GM18909 (cell line): ENCODE measurements at regions not wholly inside any gene's neighbourhood (a gene's known extent, or its start where the extent isn't known, plus 50 kb on each side); places are given as distances from the start of the nearest gene placed in this dataset.
"Not testable (repeated sequence)": the region's sequence is repeated elsewhere in the genome, so short reads cannot be mapped to it uniquely, and the experiment has no call there.

Source experiments
- ATAC-seq: cut with Tn5 transposase; IDR thresholded peaks from one replicate; pipeline ENCODE4 v1.9.1; 2021; ENCODE audit warnings: mild to moderate bottlenecking; ENCODE audit not compliant: unreplicated experiment, poor library complexity

DNA sequence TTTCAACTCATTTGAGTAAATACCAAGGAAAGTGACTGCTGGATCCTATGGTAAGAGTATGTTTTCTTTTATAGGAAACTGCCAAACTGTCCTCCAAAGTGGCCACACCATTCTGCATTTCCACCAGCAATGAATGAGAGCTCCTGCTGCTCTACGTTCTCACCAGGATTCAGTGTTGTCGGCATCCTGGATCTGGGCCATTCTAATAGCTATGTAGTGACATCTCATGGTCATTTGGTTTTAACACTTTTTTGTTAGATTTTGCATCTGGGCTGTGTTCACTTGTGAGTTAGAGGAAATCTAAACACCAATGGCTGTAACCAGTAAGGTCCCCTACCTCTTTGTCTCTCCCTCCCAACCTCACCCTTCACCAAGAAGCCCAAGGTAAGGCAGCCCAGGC is 115.9 kb downstream of the ATPSCKMT start:
- no peak for ATAC-seq

DNA sequence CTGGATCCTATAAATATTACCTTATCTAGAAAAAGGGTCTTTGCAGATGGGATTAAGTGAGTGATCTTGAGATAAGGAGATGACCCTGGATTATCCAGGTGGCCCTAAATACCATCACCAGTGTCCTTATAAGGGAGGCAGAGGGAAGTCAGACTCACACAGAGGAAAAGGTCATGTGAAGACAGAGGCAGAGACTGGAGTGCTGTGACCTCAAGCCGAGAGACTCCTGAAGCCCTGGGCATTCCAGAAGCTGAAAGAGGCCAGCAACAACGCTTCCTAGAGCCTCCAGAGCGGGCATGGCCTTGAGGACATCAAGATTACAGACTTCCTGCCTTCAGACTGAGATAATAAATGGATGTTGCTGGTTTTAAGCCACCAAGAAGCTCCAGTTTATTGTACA is 118.8 kb downstream of the ATPSCKMT start:
- no peak for ATAC-seq

- ATAC-seq, result no peak
Measured at GRCh38 chr5:10126900-10127299, 122.8 kb downstream of the ATPSCKMT start.

- ATAC-seq, result no peak
Measured at GRCh38 chr5:10125116-10125515, 124.6 kb downstream of the ATPSCKMT start.

DNA sequence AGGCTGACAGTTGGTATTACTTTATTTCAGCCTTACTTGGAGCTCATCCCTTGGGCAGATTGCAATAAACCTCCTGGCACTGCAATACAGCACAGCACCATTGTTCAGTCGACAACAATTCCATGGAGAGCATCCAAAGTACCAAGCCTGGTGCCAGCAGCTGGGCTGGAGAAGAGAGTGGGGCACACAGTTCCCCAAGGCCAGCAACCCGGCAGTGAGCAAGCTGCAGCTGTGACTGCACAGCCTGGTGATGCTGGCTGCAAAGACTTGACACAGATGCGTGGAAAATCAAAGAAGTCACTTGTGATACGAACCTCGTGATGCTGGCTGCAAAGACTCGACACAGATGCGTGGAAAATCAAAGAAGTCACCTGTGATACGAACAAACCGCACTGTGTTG is 125.4 kb downstream of the ATPSCKMT start:
- ATAC-seq, result no peak

- no peak for ATAC-seq
Measured at GRCh38 chr5:10123254-10123989, 126.3 kb downstream of the ATPSCKMT start.

DNA sequence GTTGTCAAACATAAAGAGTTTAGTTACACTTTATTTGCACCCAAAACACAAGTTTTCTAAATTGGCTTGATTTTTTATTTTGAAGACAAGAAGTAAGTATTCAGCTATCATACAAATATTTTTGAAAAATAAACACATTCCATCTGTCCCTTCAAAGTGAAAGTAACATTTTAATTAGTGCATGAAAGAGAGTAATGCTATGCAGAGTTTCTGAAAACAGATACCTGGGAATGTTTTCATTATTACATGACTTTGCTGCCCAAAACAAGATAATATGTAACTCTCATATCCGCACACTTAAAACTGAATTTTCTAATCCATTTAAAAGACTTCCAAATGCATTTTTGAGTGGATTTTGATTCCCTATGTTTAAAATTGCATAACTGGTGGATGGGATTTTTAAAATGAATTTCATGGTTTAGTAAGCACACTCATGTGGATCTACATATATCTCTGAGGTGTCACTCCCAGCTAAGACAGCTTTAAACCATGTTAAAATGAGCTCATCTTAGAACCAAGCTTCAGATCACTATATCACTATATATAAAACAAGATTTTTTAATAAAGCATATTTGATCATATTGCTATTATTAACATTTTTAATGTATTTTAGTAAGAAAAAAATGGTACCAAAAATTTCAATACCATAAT is 127.5 kb downstream of the ATPSCKMT start:
- no peak for ATAC-seq

DNA sequence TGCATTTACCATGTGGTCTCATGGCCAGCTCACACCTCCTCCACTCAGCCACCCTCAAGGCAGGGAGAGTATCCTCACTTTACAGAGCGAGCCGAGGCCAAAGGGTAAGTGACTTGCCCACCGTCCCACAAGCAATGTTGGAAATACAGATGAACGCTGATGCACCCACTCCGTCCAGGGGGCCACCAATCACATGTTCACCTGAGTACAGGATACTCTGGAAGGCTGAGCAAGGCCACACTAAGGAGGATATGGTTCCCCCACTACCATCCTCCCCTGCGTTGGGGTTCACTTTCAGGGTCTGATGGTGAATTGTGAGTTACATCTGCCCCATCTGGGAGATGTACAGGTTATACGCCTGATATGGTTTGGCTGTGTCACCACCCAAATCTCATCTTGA is 128.8 kb downstream of the ATPSCKMT start:
- ATAC-seq, result no peak

- ATAC-seq, result no peak
Measured at GRCh38 chr5:10118150-10118549, 131.5 kb downstream of the ATPSCKMT start.

- no peak for ATAC-seq
Measured at GRCh38 chr5:10116594-10116993, 133.1 kb downstream of the ATPSCKMT start.

DNA sequence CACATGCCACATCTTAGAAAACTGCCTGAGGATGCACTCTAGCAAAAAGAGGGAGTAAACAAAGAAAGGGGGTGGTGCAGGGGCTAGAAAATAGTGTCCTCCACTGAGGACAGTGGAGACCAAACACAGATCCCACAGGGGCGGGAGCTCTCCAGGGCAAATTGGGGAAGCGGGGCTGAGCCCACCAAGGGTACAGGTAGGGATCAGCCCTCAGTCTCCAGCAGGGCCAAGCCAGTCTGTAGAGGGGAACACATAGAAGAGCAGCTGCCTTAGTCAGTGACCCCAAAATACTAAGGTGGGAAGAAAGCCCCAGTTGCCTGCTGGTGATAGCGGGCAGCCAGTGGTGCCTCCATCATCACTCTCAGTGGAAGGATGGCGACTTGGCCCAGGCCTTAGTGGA is 134.0 kb downstream of the ATPSCKMT start:
- no peak for ATAC-seq

DNA sequence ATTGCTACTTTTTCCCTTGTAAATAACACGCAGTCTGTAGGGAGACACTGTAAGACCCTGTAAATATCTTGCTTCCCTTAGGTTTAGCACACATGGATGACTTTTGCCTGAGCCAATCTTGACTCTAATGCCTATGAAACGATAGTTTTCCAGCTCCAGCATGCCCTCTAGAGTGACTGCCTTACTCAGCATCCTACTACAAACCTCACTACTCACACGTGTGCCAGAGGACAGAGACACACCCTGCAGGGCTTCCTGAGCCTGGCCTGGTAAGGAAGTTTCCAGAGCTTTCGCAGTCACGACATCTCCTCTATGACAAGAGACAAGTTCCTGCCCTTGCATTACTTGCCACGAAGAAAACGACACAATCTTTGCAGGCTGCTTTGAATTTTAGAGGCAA is 138.1 kb downstream of the ATPSCKMT start:
- ATAC-seq, result peak; percentile 65

DNA sequence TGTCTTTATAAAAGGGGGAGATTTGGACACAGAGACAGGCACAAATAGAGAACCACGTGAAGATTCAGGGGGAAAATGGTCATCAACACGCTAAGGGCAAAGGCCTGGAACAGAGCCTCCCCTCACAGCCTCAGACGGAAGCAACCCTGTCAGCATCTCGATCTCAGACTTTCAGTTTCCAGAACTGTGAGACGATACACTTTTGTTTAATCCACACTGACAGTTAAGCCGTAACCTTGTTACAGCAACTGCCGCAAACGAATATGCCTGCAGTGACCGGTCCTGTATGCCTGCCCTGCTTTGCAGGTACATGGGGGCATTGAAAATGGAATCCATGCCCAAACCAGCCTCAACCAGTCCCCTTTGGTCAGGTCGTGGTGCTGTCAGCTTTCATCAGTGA is 139.5 kb downstream of the ATPSCKMT start:
- ATAC-seq, result no peak

GRCh38 chr5:10109299-10109698 is 140.4 kb downstream of the ATPSCKMT start:
- no peak for ATAC-seq

GRCh38 chr5:10106806-10107205 is 142.9 kb downstream of the ATPSCKMT start:
- ATAC-seq, result no peak

DNA sequence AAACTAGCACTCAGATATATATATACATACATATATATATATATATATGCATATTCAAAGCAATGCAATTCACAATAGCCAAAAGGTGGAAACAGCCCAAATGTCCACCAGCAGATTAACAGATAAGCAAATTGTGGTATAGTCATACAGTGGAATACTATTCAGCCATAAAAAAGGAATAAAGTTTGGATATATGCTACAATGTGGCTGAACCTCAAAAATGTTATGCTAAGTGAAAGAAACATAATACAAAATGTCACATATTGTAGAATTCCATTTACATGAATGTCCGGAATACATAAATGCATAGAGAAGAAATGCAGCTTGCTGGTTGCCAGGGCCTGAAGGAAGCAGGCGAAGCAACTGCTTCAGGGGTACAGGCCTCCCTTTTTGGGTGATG is 143.4 kb downstream of the ATPSCKMT start:
- no peak for ATAC-seq

GRCh38 chr5:10102706-10103497 is 146.8 kb downstream of the ATPSCKMT start:
- ATAC-seq, result no peak

DNA sequence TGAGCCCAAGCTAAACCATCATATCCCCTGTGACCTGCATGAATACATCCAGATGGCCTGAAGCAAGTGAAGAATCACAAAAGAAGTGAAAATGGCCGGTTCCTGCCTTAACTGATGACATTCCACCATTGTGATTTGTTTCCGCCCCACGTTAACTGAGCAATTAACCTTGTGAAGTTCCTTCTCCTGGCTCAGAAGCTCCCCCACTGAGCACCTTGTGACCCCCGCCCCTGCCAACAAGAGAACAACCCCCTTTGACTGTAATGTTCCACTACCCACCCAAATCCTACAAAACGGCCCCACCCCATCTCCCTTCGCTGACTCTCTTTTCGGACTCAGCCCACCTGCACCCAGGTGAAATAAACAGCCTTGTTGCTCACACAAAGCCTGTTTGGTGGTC is 147.5 kb downstream of the ATPSCKMT start:
- not testable (repeated sequence) for ATAC-seq

- ATAC-seq, result no peak
Measured at GRCh38 chr5:10099548-10099947, 150.1 kb downstream of the ATPSCKMT start.

GRCh38 chr5:10091701-10092100 is 158.0 kb downstream of the ATPSCKMT start:
- ATAC-seq, result no peak

GRCh38 chr5:10090074-10090473 is 159.6 kb downstream of the ATPSCKMT start:
- ATAC-seq, result no peak
